ENCODE measurements at regions not wholly inside any gene's neighbourhood (a gene's known extent, or its start where the extent isn't known, plus 50 kb on each side); places are given as distances from the start of the nearest gene placed in this dataset.

DNA sequence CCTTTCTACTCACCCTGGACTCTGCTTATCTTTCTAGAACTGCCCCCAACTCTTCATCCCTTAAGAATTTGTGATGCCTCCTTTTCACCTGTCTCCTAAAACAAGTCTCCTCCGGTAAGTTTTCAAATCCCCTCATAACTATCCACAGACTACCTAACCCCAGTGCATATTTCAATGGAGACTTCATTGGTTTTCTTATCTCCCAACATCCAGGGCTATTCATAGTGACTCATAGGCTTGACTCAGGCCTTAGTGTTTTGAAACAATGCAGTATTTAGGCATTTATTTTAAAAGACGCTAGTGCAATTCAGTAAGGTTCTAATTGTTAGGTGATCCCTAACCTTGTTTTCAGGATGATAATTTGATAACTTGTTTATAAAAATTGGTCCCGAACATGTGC lies 399.2 kb downstream of the CPS1 start:
- no peak overlapping the region for H3K27ac ChIP-seq (ENCODE audit: low read depth, low read length)
- no peaks in the 10 kb centered on the region for H3K79me2 ChIP-seq (ENCODE audit: control insufficient read depth, low read length)
- no peak overlapping the region for H3K4me3 ChIP-seq (ENCODE audit: low read length)
- no peaks in the 10 kb centered on the region for H3K4me1 ChIP-seq (ENCODE audit: control insufficient read depth, low read length)
- no peaks in the 10 kb centered on the region for H3K27me3 ChIP-seq (ENCODE audit: control insufficient read depth, low read length)
- no peaks in the 10 kb centered on the region for H3K9me3 ChIP-seq (ENCODE audit: control insufficient read depth, insufficient read depth, low read length)
- H4K20me1 ChIP-seq (ENCODE audit: control insufficient read depth, insufficient read depth, low read depth, low read length), result no peaks in the 10 kb centered on the region
- no peaks in the 10 kb centered on the region for H3F3A ChIP-seq (ENCODE audit: control insufficient read depth, insufficient read depth)
- H3K9me2 ChIP-seq (replicated peaks; ENCODE audit: control insufficient read depth, low read length), result no peaks in the 10 kb centered on the region
- H3K36me3 ChIP-seq (ENCODE audit: control insufficient read depth, low read length), result no peaks in the 10 kb centered on the region
- TF ChIP-seq, protein P1, sequence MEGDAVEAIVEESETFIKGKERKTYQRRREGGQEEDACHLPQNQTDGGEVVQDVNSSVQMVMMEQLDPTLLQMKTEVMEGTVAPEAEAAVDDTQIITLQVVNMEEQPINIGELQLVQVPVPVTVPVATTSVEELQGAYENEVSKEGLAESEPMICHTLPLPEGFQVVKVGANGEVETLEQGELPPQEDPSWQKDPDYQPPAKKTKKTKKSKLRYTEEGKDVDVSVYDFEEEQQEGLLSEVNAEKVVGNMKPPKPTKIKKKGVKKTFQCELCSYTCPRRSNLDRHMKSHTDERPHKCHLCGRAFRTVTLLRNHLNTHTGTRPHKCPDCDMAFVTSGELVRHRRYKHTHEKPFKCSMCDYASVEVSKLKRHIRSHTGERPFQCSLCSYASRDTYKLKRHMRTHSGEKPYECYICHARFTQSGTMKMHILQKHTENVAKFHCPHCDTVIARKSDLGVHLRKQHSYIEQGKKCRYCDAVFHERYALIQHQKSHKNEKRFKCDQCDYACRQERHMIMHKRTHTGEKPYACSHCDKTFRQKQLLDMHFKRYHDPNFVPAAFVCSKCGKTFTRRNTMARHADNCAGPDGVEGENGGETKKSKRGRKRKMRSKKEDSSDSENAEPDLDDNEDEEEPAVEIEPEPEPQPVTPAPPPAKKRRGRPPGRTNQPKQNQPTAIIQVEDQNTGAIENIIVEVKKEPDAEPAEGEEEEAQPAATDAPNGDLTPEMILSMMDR (IDR thresholded peaks at IDR 0.05; ENCODE audit: low read depth, low read length, poor library complexity, severe bottlenecking), result no peak
- TF ChIP-seq EZH2phosphoT487 (IDR thresholded peaks at IDR 0.05; ENCODE audit: borderline replicate concordance, low read length), result no peak
- no peak overlapping the region for H3K4me2 ChIP-seq (ENCODE audit: low read length)

DNA sequence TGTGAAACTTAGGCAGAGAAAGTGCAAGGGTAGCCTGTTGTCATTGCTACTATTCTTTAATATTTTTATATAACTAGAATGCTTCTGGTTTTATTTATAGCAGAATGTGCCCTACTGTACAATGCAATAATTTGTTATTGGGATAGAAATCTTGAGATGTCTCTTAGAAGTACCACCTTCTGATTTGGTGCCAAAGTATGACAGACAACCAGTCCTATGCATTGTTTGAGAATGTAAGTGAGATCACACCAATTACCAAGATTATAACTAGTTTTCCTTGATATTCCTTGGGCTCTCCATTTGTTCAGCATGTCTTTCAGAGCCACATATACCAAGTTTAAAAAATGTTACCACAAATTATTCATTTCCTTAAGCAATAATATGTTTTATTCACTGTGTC lies 399.7 kb downstream of the CPS1 start:
- TF ChIP-seq, protein P1 (IDR thresholded peaks at IDR 0.05; ENCODE audit: low read depth, low read length, poor library complexity, severe bottlenecking), result no peak
- TF ChIP-seq EZH2phosphoT487 (IDR thresholded peaks at IDR 0.05; ENCODE audit: borderline replicate concordance, low read length), result no peak
- no peaks in the 10 kb centered on the region for H3F3A ChIP-seq (ENCODE audit: control insufficient read depth, insufficient read depth)
- H3K4me3 ChIP-seq (ENCODE audit: low read length), result no peak overlapping the region
- H4K20me1 ChIP-seq (ENCODE audit: control insufficient read depth, insufficient read depth, low read depth, low read length), result no peaks in the 10 kb centered on the region
- no peaks in the 10 kb centered on the region for H3K4me1 ChIP-seq (ENCODE audit: control insufficient read depth, low read length)
- no peak overlapping the region for H3K4me2 ChIP-seq (ENCODE audit: low read length)
- no peaks in the 10 kb centered on the region for H3K9me2 ChIP-seq (replicated peaks; ENCODE audit: control insufficient read depth, low read length)
- no peaks in the 10 kb centered on the region for H3K79me2 ChIP-seq (ENCODE audit: control insufficient read depth, low read length)
- no peaks in the 10 kb centered on the region for H3K9me3 ChIP-seq (ENCODE audit: control insufficient read depth, insufficient read depth, low read length)
- no peak overlapping the region for H3K27ac ChIP-seq (ENCODE audit: low read depth, low read length)
- no peaks in the 10 kb centered on the region for H3K27me3 ChIP-seq (ENCODE audit: control insufficient read depth, low read length)
- no peaks in the 10 kb centered on the region for H3K36me3 ChIP-seq (ENCODE audit: control insufficient read depth, low read length)

DNA sequence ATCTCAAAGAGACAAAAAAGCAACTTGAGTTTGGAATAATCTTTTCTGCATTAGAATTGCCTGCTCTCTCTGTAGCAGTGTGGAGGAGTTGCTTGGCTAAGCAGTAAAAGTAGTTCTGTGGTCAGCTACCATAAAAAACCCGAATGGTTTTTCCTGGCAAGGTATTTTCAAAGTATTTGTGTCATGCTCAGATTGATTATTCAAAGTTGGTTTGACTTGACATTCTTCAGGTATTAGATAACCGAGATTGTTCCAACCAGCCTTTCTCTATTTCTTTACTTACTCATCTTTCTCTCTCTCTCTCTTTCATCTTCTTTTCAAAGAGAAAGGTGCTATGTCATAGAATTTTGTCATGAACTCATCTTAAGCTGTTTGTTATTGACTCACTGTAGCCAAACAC lies 404.9 kb downstream of the CPS1 start:
- no peaks in the 10 kb centered on the region for H3K9me3 ChIP-seq (ENCODE audit: control insufficient read depth, insufficient read depth, low read length)
- no peaks in the 10 kb centered on the region for H3K79me2 ChIP-seq (ENCODE audit: control insufficient read depth, low read length)
- no peaks in the 10 kb centered on the region for H4K20me1 ChIP-seq (ENCODE audit: control insufficient read depth, insufficient read depth, low read depth, low read length)
- H3K9me2 ChIP-seq (replicated peaks; ENCODE audit: control insufficient read depth, low read length), result no peaks in the 10 kb centered on the region
- H3K36me3 ChIP-seq (ENCODE audit: control insufficient read depth, low read length), result no peaks in the 10 kb centered on the region
- H3K4me3 ChIP-seq (ENCODE audit: low read length), result no peak overlapping the region
- TF ChIP-seq, protein P1 (IDR thresholded peaks at IDR 0.05; ENCODE audit: low read depth, low read length, poor library complexity, severe bottlenecking), result no peak
- no peak for TF ChIP-seq EZH2phosphoT487 (IDR thresholded peaks at IDR 0.05; ENCODE audit: borderline replicate concordance, low read length)
- H3K27me3 ChIP-seq (ENCODE audit: control insufficient read depth, low read length), result no peaks in the 10 kb centered on the region
- H3K27ac ChIP-seq (ENCODE audit: low read depth, low read length), result no peak overlapping the region
- H3K4me2 ChIP-seq (ENCODE audit: low read length), result no peak overlapping the region
- H3K4me1 ChIP-seq (ENCODE audit: control insufficient read depth, low read length), result no peaks in the 10 kb centered on the region
- no peaks in the 10 kb centered on the region for H3F3A ChIP-seq (ENCODE audit: control insufficient read depth, insufficient read depth)

DNA sequence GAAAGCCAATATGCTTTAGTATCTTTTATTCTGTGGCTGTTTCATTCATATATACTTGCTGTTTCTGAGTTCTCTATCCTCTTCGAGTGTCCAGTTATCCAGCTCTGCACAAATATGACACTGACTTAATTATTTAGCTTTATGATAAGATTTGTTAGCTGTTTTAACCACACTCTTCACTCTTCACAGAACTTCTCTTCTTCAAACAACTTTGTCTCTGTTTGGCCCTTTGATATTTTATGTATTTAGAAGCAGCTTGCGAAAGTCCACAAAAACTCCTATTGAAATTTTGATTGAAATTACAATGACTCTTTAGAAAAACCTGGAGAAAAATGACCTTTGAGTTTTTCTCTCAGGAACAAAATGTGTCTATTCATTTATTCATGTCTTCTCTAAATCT lies 407.0 kb downstream of the CPS1 start:
- Histone ChIP-seq H3F3A (ENCODE audit: control insufficient read depth, insufficient read depth) (no peaks in the 10 kb centered on the region), H3K27me3 (ENCODE audit: control insufficient read depth, low read length) (no peaks in the 10 kb centered on the region), H3K79me2 (ENCODE audit: control insufficient read depth, low read length) (no peaks in the 10 kb centered on the region), H3K36me3 (ENCODE audit: control insufficient read depth, low read length) (no peaks in the 10 kb centered on the region), H3K4me2 (ENCODE audit: low read length) (no peak overlapping the region), H3K9me3 (ENCODE audit: control insufficient read depth, insufficient read depth, low read length) (no peaks in the 10 kb centered on the region), H3K27ac (ENCODE audit: low read depth, low read length) (no peak overlapping the region), H4K20me1 (ENCODE audit: control insufficient read depth, insufficient read depth, low read depth, low read length) (no peaks in the 10 kb centered on the region), H3K4me1 (ENCODE audit: control insufficient read depth, low read length) (no peaks in the 10 kb centered on the region), H3K4me3 (ENCODE audit: low read length) (no peak overlapping the region), H3K9me2 (replicated peaks; ENCODE audit: control insufficient read depth, low read length) (no peaks in the 10 kb centered on the region)
- TF ChIP-seq EZH2phosphoT487 (IDR thresholded peaks at IDR 0.05; ENCODE audit: borderline replicate concordance, low read length), result no peak
- TF ChIP-seq, protein P1 (IDR thresholded peaks at IDR 0.05; ENCODE audit: low read depth, low read length, poor library complexity, severe bottlenecking), result no peak
